NCI-H2107 (cell line): ENCODE measurements at regions not wholly inside any gene's neighbourhood (a gene's known extent, or its start where the extent isn't known, plus 50 kb on each side); places are given as distances from the start of the nearest gene placed in this dataset.

ENCODE experiments used
- DNase-seq: peaks from one replicate; lab custom pipeline; 2025; lab: John Stamatoyannopoulos, UW

DNA sequence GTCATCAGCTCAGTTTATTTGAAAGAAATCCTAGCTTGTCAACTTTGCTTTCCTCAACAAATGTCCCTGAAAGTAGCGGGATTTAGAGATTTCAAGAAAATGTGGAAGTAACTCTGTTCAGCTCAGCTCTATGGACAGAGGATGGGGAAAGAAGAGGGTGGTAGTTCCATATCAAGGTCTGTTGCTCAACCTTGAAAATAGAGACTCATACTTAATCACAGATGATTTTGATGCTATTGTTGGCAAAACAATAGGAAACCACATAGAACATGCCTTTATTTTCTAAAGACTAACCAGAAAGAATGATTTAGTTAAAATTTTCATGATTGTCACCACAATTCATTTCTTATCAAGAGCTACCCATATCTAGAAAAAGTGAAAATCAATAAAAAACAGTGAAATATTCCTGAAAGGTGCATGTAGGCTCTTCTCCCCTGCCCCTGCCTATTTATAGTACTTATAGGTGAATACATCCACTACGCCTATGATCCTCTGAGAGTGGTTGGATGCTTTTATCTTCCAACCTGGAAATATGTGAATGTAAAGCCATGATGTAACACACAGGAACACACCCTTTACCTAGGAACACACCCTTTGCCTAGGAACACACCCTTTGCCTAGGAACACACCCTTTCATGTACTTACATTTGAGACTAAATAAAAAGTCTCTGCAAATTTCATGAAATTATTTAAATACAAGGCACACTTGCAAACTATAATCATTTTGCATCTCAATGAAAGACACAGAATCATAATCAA lies 65.8 kb downstream of the ETAA1 start:
- no peak for DNase-seq

DNA sequence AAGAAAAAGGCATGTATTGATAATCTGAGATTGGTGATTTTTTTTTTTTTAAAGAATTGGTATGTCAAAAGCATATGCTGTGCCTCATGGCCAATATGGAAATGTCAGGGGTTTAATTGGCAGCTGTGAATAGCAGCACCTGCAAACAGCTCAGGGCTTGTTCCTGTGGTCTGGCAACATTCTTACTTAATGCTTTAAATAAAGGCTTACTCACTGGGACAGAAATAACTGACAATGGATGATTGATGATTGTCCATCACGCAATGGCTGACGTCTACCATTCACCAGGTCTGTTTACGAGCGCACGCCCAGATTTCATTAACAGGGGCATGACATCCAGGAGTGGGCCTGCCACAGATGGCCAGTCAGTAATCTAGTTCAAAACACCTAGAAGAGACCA lies 66.7 kb downstream of the ETAA1 start:
- DNase-seq, result peak; percentile 34

DNA sequence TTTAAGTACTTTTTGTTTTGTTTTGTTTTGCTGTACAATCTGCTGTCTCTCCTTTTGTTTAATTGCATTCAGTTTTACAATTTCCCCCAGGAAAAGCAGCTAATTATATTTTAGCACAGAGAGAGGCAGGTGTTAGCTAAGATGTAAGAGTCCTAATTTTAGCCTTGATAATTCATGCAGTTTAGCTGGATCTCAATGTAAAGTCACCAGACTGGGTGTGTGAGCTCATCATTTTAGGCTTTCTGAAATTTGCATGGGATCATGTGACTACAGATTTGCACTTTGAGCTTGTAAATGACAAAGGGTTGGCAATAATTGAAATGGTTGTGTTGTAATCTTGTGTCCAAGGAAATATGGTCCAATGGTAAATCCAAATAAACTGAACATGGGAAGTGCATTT lies 68.5 kb downstream of the ETAA1 start:
- DNase-seq, result no peak

DNA sequence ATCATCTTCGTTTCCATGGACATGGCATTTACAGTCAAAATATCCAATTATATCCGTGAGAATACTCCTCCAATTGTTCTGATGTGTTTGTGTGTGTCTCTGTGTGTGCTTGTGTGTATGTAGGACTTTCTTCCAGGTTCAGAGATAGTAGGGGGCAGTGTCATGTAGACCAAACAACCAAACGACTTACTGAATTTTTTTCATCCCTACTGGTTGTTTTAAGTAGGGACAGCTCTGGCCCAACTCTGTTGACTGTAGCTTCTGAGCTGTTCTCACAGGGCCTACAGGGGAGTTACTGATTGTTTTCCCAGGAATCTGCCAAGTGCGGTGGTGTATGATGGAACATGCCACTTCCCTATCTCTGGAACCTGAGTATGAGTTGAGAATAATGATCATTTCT lies 69.6 kb downstream of the ETAA1 start:
- DNase-seq, result no peak

DNA sequence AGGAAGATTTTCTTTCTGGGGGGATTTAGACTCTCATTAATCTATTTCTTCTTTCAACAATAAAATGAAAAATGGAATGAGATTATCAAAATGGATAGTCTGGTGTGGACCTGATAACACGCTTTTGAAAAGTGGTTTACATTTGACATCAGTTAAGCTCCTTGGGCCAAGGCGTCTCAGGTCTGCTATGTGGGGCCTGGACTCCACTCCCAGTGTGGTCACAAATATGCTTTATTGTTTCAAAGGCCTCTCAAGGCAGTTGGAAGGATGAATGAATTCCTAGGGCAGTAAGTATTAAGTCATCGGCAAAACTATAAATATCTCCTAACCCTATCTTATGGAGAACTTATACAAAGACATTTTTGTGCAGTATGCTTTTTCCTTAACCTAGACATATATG lies 74.5 kb downstream of the ETAA1 start:
- DNase-seq, result no peak

DNA sequence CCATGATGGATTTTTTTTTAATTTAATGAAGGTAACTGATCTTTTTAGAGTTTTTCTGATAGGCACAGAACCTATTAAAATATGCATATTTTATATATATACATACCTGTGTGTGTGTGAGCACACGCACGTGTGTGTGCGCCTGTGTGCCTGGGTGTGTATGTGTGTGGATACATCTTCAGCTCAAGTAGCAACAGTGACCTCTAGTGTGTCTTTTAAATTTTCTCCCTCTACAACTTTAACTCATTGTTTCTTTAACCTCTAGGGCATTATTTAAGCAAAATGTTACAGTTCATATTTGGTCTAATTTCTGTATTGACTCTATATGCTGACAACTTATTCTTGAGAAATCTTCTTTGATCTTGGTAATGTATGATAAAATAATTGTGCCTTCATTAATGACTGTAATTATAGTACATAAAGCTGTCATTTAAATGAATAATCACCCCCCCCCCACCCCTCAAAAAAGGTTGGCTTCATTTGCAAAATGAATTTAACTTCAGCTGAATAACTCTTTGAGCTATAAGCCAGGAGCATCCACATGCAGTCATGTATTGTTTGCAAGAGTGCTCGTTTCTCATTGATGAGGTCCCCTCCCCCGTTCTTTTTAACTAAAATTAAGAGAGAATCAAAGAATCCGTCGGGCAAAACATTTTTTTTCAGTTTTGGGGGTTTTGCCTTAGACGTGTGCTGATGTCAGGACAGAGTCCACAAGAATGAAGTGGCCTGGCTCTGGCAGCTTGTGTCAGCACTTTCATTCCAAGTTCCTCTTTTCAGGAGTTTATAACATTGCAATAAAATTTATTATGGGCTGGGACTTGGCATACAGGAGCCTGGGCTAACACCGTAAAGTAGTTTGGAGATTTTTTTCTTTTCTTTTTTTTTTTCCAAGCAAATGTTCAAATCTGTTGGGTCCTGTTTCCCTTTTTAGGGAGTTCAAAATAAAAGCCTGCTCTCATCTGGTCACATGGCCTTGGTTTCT lies 80.0 kb downstream of the ETAA1 start:
- DNase-seq, result no peak

DNA sequence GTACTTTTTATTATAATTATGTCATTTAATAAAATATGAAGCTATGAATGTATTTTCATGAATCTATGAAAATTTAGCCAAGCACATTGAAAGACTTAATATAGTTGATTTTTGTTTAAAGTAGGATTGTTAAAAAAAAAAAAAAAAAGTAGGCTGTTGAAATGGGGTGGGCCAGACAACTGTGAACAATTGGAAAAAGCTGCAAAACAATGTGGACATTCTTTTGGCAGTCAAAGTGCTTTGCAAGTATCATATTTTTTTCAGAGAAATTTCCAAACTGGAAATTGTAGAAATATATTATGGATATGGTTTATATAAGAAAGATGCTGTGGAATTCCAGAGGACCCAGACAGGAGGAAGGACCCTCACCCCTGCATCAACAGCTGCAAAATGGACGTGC lies 82.1 kb downstream of the ETAA1 start:
- DNase-seq, result no peak

DNA sequence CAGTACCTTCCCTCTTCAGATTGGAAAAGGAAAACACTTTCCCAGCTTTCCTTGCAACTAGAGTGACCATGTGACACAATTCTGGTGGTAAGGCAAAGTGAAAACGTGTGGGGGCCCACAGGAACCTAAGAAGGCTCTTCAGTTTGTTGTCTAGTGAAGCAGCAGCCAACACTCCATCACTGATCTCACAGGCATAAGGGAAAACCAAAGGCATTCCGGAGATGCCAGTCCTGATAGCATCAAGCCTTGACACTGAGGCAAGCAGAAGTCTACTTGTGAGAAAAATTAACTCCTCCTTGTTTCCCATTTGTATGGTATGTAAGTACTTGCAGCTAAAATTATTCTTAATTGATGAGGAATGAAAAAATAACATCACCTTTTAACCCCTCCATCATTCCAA lies 88.3 kb downstream of the ETAA1 start:
- DNase-seq, result no peak

DNA sequence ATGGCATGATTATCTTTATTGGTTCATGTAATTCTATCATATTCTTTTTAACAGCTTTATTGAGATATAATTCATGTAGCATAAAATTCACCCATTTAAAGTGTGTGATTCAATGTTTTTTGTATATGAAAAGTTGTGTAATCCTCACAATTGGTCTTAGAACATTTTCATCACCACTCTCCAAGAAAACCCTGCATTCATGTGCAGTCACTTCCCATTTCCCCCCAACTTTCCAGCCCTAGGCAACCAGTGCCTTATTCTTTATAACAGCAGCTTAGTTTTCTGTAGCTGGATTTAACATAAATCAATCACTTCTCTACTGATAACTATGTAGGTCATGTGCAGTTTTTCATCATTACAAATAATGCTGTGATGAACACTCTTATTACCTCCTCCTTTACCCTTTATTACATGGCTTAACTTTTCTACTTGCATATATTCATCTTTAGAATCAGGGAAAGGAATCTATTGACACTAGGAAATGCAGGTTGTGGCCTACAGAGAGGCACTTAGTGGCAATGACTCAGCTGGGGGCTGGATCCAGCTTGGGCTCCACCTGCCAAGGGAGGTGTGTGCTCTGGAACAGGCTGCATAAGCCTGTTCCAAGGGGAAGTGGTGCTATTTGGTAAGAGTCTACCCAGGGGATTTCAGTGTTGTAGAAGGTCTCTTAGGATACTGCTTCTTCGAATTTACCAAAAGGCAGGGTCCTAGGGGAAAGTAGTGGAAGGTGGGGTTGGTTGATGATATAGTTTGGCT lies 89.1 kb downstream of the ETAA1 start:
- no peak for DNase-seq

DNA sequence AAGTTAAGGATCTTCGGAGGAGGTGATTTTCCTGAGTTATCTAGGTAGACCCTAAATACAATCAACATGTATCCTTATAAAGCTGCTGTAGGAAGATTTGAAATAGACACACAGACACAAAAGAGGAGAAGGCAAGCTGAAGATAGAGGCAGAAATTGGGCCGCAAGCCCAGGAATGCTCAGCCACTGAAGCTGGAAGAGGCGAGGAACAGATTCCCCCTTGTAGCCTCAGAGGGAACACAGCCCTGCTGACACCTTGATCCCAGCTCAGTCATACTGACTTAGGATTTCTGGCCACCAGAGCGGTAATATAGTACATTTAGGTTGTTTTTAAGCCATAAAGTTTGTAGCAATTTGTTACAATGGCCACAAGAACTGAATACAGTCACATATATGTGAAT lies 90.9 kb downstream of the ETAA1 start:
- no peak for DNase-seq

DNA sequence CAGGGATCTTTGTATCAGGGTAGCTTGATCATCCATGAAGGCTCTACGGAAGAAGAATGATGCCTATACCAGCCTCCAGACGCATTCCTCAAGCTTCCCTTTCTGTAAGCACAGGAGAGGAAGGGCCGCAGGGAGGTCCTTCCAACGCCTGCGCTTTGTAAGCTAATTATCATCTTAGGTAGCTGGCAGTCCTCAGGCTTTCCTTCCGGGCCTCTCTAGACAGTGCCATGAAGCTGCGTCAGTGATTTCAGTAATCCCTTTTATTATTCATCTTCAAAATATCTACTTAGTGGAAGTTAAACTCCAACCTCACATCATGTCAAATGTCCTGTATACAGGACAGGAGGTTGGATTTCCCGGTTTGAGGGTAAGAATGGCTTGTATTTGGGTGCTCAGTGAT lies 92.3 kb downstream of the ETAA1 start:
- no peak for DNase-seq

DNA sequence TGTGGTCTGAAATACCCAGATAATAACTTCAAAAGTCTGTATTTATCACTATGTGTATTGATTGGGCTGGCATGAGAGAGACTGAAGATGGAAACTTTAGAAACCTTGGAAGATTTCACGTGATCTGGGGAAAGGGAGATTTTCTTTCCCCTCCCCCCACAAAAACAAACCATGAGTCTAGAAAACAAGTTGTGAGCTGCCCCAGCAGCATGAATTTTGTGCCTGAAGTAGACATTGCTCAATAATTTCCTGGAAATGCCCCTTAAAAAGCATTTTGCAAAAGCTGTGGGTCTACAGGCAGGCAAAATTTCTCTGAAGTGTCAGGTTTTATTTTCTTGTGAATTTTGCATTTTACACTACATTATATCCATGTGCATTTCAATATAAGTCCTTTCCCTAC lies 101.8 kb downstream of the ETAA1 start:
- no peak for DNase-seq

DNA sequence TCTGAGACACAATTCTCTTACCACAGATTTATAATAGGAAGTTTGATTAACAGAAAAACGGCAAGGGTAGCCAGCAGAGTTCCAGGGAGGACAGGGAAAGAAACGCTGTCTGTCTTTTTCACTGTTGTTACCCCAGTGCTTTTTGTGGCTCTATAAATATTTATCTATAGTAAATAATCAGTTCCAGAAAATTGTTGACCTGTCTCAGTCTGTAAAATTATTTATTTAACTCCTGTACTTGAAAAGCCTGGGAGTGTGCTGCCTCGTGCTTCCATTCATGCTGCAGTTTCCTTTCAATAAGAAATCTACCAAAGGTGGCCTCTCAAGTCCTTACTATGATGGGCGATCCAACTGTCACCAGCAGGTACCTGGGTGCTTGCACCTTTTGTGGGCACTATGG lies 102.9 kb downstream of the ETAA1 start:
- no peak for DNase-seq

DNA sequence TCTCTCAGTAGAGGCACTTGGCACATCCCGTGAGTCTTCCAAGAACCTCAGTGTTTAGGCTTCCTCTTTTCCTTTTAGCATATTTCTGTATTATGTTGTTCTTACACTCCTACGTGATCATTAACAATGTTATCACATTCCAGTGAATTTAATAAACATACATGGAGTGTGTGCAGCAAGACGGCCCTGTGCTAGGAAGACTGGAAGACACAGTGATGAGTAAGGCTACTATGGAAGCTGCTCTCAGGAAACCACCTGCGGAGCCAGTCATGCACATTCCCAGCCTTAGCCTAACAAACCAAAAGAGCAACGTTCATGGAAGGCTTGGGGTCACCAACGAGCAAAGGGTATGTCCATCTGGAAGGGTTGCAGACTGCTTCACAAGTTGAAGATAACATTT lies 103.4 kb downstream of the ETAA1 start:
- no peak for DNase-seq

DNA sequence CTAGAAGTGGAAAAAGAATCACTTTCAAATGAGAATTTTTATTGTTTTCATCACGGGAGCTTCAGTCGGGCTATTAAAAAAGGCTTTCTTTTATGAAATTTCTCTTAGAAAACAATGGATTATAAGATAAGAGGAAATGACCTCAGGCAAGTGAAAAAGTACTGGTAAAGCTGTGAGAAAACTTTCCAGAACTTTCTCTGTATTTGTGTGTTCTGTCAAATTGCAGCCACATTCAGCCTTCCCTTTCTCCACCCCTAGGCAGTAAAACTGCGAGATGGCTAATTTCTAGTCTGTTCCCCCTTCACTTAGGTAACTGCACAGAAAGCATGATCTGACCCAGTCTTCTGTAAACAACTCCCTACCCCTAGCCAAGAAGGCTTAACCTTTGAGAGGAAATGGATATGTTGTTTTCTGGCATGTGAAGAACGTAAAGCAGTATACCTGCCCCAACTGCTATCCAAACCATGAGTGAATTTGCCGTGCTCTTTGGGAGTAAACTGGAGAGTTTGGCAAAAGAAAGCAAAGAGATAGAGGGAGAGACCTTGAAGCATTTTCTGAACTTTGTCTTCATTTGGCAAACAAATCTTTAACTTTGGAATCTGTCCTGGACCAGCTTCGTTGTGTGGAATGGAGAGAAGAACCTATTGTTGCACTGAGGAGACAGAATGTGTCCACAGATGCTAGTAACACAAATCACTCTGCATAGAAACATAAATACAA lies 105.4 kb downstream of the ETAA1 start:
- no peak for DNase-seq

DNA sequence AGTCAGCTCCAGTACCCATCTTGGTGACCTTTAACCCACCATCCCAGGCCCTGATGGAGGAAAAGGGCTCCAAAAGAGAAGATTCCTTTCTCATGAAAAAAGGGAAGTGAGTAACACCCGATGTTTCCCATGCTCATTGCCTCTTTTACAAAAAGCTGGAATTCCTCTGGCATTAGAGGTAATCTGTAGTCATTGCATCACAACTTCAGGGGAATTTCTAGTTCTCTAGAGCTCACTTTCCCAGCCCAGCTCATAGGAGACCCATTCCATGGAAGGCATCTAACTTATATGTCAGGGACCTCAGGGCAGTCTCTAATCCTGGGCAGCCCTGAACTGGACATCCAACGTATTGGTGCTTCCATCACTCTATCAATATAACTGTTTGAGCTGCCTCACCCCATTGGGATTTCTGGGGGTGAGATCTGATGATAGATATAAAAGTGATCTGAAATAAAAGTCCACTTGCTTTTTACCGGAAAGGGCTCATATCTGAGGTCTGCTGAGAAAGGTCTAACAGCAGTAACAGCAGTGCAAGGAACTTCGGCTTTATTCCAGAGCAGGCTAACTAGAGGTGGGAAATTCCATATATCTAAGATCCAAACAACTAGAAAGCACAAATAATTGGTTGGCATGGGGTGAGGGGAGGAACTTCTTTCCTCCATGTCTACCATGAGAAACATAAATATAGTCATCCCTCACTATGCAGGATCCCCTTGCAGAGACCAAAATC lies 106.1 kb downstream of the ETAA1 start:
- no peak for DNase-seq

DNA sequence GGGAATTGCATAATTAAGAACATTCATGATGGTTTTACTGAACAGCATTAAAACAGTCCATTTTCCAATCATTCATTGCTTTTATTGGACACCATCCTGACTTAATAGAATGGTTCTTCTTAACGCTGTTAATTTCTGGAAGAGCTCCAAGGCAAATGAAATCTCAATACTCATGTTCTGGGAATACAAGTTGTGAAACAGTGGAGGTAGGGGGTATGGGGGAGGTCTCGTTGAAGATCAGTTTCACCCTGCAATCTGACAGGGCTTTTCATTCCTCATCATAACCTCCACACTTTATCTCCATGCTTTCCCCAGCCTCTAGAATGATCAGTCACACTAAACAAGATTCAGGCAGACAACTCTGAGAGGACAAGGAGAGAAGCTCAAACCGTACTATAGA lies 113.6 kb downstream of the ETAA1 start:
- no peak for DNase-seq

DNA sequence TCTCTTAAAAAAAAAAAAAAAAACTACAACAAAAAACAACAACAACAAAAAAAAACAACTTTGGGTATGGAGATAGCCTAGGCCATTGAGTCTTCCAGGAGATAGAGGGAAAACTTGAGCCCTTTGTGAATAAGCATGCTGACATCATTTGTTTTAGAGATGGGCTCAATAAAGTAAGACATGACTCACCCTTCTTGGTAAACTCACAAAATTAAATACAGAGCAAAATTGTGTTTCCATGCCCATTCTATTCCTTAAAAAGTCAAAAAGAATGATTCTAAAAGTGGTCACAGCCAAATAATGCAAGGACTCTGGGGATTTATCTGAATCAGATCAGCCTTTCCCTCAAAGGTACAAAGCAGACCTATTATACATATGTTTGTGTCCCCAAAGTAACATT lies 117.4 kb downstream of the ETAA1 start:
- no peak for DNase-seq

DNA sequence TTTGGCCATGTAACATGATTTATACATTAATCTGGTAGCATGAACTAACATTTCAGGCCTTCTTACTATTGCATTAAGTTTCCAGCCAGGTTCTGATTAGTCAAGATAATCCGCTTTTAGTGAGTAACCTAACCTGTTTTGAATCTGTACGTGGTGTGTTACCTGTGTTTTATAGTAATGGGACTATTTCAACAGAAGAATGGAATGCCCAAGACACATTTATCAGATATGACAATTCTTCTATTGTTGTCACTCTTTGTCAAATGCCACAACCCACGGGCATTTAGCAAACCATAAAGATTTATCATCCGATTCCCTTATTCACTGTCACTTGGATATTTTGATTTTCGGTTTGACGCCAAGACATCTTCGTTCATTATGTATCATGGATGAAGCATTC lies 117.9 kb downstream of the ETAA1 start:
- DNase-seq, result no peak

DNA sequence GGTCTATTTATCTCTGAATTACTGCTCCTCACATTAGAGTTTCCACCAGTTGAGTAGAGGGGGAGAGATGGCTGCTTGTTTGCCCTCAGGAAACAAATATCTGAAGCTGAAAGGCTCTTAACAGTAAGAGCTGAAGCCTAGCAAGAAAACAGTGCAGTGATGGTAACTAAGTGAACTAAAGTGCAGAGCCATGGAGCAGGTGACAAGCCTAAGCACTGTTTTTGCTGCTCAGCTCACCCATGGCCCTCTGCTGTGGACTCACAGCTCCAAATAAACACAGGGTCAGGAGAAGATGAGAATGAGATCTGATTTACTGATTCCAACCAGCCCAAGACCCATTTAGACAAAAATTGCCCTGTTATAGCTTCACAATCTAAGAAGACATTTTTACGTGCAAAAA lies 118.4 kb downstream of the ETAA1 start:
- DNase-seq, result no peak

DNA sequence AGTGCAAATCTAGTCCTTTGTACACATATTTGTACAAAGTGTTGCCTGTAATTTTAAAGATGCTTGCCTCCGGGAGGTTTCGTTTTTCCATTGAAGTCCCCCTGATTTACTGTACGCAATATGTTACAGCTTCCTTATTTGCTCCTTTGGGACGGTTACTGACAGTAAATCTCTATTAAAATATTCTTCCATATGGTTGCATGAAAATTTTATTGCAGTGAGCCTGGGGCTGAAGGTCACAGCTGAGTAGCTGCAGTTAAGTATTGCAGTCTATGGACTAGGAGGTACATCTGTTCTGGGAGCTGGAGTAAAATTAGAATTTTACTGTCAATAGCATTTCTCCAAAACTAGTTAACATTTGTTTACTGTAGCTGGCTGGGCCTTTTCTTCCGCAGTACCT lies 119.2 kb downstream of the ETAA1 start:
- DNase-seq, result no peak
